ENCODE measurements at regions not wholly inside any gene's neighbourhood (a gene's known extent, or its start where the extent isn't known, plus 50 kb on each side); places are given as distances from the start of the nearest gene placed in this dataset.
A peak's percentile ranks its signal among the peaks of the same experiment; 100 is the strongest.

- H3K36me3 ChIP-seq (ENCODE audit: control insufficient read depth, insufficient read depth, low read length), result no peaks in the 10 kb centered on the region
- H2BK5ac ChIP-seq (ENCODE audit: low read length), result no peak overlapping the region
- no peak overlapping the region for H3K23ac ChIP-seq (ENCODE audit: low read length)
- no peak overlapping the region for H3K4me3 ChIP-seq (ENCODE audit: low read length)
- no peak overlapping the region for H3K56ac ChIP-seq (ENCODE audit: low read length)
- H3K9ac ChIP-seq (ENCODE audit: low read length), result no peak overlapping the region
- no peak for DNase-seq
- no peak overlapping the region for H2AK5ac ChIP-seq (ENCODE audit: low read length)
- no peak overlapping the region for H3K4me2 ChIP-seq (ENCODE audit: low read length)
- H3K79me2 ChIP-seq (ENCODE audit: control insufficient read depth, insufficient read depth, low read length), result no peaks in the 10 kb centered on the region
- H3K4ac ChIP-seq (ENCODE audit: low read depth, low read length), result no peak overlapping the region
- no peaks in the 10 kb centered on the region for H3K79me1 ChIP-seq (ENCODE audit: low read length)
- H3K18ac ChIP-seq (ENCODE audit: low read length), result no peak overlapping the region
- no peak overlapping the region for H2BK15ac ChIP-seq (replicated peaks; ENCODE audit: low read depth)
- H2BK120ac ChIP-seq (ENCODE audit: low read depth, low read length), result no peak overlapping the region
- H3K27ac ChIP-seq (ENCODE audit: low read depth, low read length), result no peak overlapping the region
- H3K4me1 ChIP-seq (ENCODE audit: control insufficient read depth, low read depth, low read length), result no peaks in the 10 kb centered on the region
- no CpG with 5 or more reads among the region's 3 CpGs for WGBS (ENCODE audit: extremely low coverage, insufficient coverage, low lambda C conversion rate)
- no peak overlapping the region for H4K5ac ChIP-seq (ENCODE audit: low read length)
- H4K8ac ChIP-seq (ENCODE audit: low read depth, low read length), result no peak overlapping the region
- H3K27me3 ChIP-seq (ENCODE audit: insufficient read depth, low read length, poor library complexity), result no peaks in the 10 kb centered on the region
Measured at GRCh38 chr15:87567406-87568030, 689.0 kb downstream of the NTRK3 start.

DNA sequence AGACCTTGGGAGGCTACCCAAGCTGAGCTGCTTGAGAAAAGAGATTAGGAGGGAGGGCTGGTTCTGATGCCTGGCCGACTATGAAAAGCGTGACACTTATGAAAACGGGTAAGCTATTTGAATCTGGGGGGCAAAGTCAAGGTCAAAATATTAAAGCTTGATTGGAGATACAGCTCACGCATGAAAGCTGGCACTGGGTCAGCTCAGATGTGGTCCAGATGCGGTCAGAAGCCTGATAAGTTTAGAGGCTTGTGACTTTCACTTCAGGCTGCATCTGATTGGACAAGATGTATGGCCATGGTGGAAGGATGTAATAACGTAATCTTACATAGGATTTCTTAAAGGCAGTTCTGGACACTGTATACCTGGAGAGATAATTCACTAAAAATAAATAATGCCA lies 690.3 kb downstream of the NTRK3 start:
- Histone ChIP-seq H4K5ac (ENCODE audit: low read length) (no peak overlapping the region), H2AK5ac (ENCODE audit: low read length) (no peak overlapping the region), H3K56ac (ENCODE audit: low read length) (no peak overlapping the region), H3K4me2 (ENCODE audit: low read length) (no peak overlapping the region), H3K4me1 (ENCODE audit: control insufficient read depth, low read depth, low read length) (no peaks in the 10 kb centered on the region), H4K8ac (ENCODE audit: low read depth, low read length) (no peak overlapping the region), H3K27ac (ENCODE audit: low read depth, low read length) (no peak overlapping the region), H3K27me3 (ENCODE audit: insufficient read depth, low read length, poor library complexity) (no peaks in the 10 kb centered on the region), H2BK120ac (ENCODE audit: low read depth, low read length) (no peak overlapping the region), H3K79me2 (ENCODE audit: control insufficient read depth, insufficient read depth, low read length) (no peaks in the 10 kb centered on the region), H3K9ac (ENCODE audit: low read length) (no peak overlapping the region), H3K4ac (ENCODE audit: low read depth, low read length) (no peak overlapping the region), H3K23ac (ENCODE audit: low read length) (no peak overlapping the region), H3K4me3 (ENCODE audit: low read length) (no peak overlapping the region), H2BK15ac (replicated peaks; ENCODE audit: low read depth) (no peak overlapping the region), H2BK5ac (ENCODE audit: low read length) (no peak overlapping the region), H3K79me1 (ENCODE audit: low read length) (no peaks in the 10 kb centered on the region), H3K18ac (ENCODE audit: low read length) (no peak overlapping the region), H3K36me3 (ENCODE audit: control insufficient read depth, insufficient read depth, low read length) (no peaks in the 10 kb centered on the region)
- WGBS (ENCODE audit: extremely low coverage, insufficient coverage, low lambda C conversion rate), result no CpG with 5 or more reads among the region's 6 CpGs
- no peak for DNase-seq

DNA sequence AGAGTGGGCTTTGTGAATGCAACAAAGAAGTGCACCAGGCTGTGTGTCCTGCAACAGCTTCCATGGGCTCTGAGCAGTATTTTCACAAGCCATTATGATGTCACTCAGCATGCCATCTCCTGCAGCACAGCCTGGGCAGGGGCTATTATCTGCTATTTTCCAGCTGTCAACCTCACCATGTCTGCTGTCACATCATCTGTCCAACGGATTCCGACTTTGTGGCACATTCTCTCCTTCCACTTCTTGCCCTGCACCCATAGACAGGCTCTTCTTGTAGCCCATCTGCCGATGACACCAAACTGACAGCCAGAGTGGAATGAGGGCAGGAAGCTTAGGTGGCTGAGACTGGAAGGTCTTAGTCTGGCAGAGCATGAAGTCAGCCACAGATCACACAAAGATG lies 691.9 kb downstream of the NTRK3 start:
- Histone ChIP-seq H2BK5ac (ENCODE audit: low read length) (no peak overlapping the region), H3K4ac (ENCODE audit: low read depth, low read length) (no peak overlapping the region), H3K4me2 (ENCODE audit: low read length) (no peak overlapping the region), H3K9ac (ENCODE audit: low read length) (no peak overlapping the region), H3K4me1 (ENCODE audit: control insufficient read depth, low read depth, low read length) (no peaks in the 10 kb centered on the region), H2BK120ac (ENCODE audit: low read depth, low read length) (no peak overlapping the region), H3K79me2 (ENCODE audit: control insufficient read depth, insufficient read depth, low read length) (no peaks in the 10 kb centered on the region), H3K56ac (ENCODE audit: low read length) (no peak overlapping the region), H3K36me3 (ENCODE audit: control insufficient read depth, insufficient read depth, low read length) (no peaks in the 10 kb centered on the region), H3K23ac (ENCODE audit: low read length) (no peak overlapping the region), H3K27me3 (ENCODE audit: insufficient read depth, low read length, poor library complexity) (no peaks in the 10 kb centered on the region), H2AK5ac (ENCODE audit: low read length) (no peak overlapping the region), H3K27ac (ENCODE audit: low read depth, low read length) (no peak overlapping the region), H3K4me3 (ENCODE audit: low read length) (no peak overlapping the region), H3K18ac (ENCODE audit: low read length) (no peak overlapping the region), H4K8ac (ENCODE audit: low read depth, low read length) (no peak overlapping the region), H4K5ac (ENCODE audit: low read length) (no peak overlapping the region), H3K79me1 (ENCODE audit: low read length) (no peaks in the 10 kb centered on the region), H2BK15ac (replicated peaks; ENCODE audit: low read depth) (no peak overlapping the region)
- no peak for DNase-seq
- no CpG with 5 or more reads among the region's 3 CpGs for WGBS (ENCODE audit: extremely low coverage, insufficient coverage, low lambda C conversion rate)

- Histone ChIP-seq H2BK5ac (ENCODE audit: low read length) (no peak overlapping the region), H3K4ac (ENCODE audit: low read depth, low read length) (no peak overlapping the region), H3K9ac (ENCODE audit: low read length) (no peak overlapping the region), H3K27ac (ENCODE audit: low read depth, low read length) (no peak overlapping the region), H3K4me1 (ENCODE audit: control insufficient read depth, low read depth, low read length) (no peaks in the 10 kb centered on the region), H3K4me3 (ENCODE audit: low read length) (no peak overlapping the region), H3K18ac (ENCODE audit: low read length) (no peak overlapping the region), H4K5ac (ENCODE audit: low read length) (no peak overlapping the region), H3K79me2 (ENCODE audit: control insufficient read depth, insufficient read depth, low read length) (no peaks in the 10 kb centered on the region), H2BK120ac (ENCODE audit: low read depth, low read length) (no peak overlapping the region), H4K8ac (ENCODE audit: low read depth, low read length) (no peak overlapping the region), H3K79me1 (ENCODE audit: low read length) (no peaks in the 10 kb centered on the region), H3K23ac (ENCODE audit: low read length) (no peak overlapping the region), H3K27me3 (ENCODE audit: insufficient read depth, low read length, poor library complexity) (no peaks in the 10 kb centered on the region), H3K36me3 (ENCODE audit: control insufficient read depth, insufficient read depth, low read length) (no peaks in the 10 kb centered on the region), H2BK15ac (replicated peaks; ENCODE audit: low read depth) (no peak overlapping the region), H3K56ac (ENCODE audit: low read length) (no peak overlapping the region), H2AK5ac (ENCODE audit: low read length) (no peak overlapping the region), H3K4me2 (ENCODE audit: low read length) (no peak overlapping the region)
- WGBS (ENCODE audit: extremely low coverage, insufficient coverage, low lambda C conversion rate), result no CpG with 5 or more reads among the region's 2 CpGs
- DNase-seq, result peak; percentile 4
Measured at GRCh38 chr15:87563869-87564268, 692.7 kb downstream of the NTRK3 start.

- Histone ChIP-seq H2AK5ac (ENCODE audit: low read length) (no peak overlapping the region), H3K4me2 (ENCODE audit: low read length) (no peak overlapping the region), H3K4me1 (ENCODE audit: control insufficient read depth, low read depth, low read length) (no peaks in the 10 kb centered on the region), H2BK120ac (ENCODE audit: low read depth, low read length) (no peak overlapping the region), H3K36me3 (ENCODE audit: control insufficient read depth, insufficient read depth, low read length) (no peaks in the 10 kb centered on the region), H3K56ac (ENCODE audit: low read length) (no peak overlapping the region), H3K27ac (ENCODE audit: low read depth, low read length) (no peak overlapping the region), H4K5ac (ENCODE audit: low read length) (no peak overlapping the region), H3K18ac (ENCODE audit: low read length) (no peak overlapping the region), H3K9ac (ENCODE audit: low read length) (no peak overlapping the region), H3K4me3 (ENCODE audit: low read length) (no peak overlapping the region), H2BK5ac (ENCODE audit: low read length) (no peak overlapping the region), H3K4ac (ENCODE audit: low read depth, low read length) (no peak overlapping the region), H4K8ac (ENCODE audit: low read depth, low read length) (no peak overlapping the region), H3K27me3 (ENCODE audit: insufficient read depth, low read length, poor library complexity) (no peaks in the 10 kb centered on the region), H3K23ac (ENCODE audit: low read length) (no peak overlapping the region), H3K79me1 (ENCODE audit: low read length) (no peaks in the 10 kb centered on the region), H2BK15ac (replicated peaks; ENCODE audit: low read depth) (no peak overlapping the region), H3K79me2 (ENCODE audit: control insufficient read depth, insufficient read depth, low read length) (no peaks in the 10 kb centered on the region)
- no CpG with 5 or more reads among the region's 4 CpGs for WGBS (ENCODE audit: extremely low coverage, insufficient coverage, low lambda C conversion rate)
- peak; percentile 13 for DNase-seq
Measured at GRCh38 chr15:87562203-87562602, 694.3 kb downstream of the NTRK3 start.

- H4K8ac ChIP-seq (ENCODE audit: low read depth, low read length), result no peak overlapping the region
- no peaks in the 10 kb centered on the region for H3K79me1 ChIP-seq (ENCODE audit: low read length)
- no peak overlapping the region for H3K4me2 ChIP-seq (ENCODE audit: low read length)
- no peak overlapping the region for H3K23ac ChIP-seq (ENCODE audit: low read length)
- no peak overlapping the region for H2AK5ac ChIP-seq (ENCODE audit: low read length)
- no CpG with 5 or more reads among the region's 2 CpGs for WGBS (ENCODE audit: extremely low coverage, insufficient coverage, low lambda C conversion rate)
- H3K4me1 ChIP-seq (ENCODE audit: control insufficient read depth, low read depth, low read length), result no peaks in the 10 kb centered on the region
- H4K5ac ChIP-seq (ENCODE audit: low read length), result no peak overlapping the region
- no peak overlapping the region for H3K18ac ChIP-seq (ENCODE audit: low read length)
- no peaks in the 10 kb centered on the region for H3K36me3 ChIP-seq (ENCODE audit: control insufficient read depth, insufficient read depth, low read length)
- H3K9ac ChIP-seq (ENCODE audit: low read length), result no peak overlapping the region
- no peak overlapping the region for H2BK5ac ChIP-seq (ENCODE audit: low read length)
- H3K27me3 ChIP-seq (ENCODE audit: insufficient read depth, low read length, poor library complexity), result no peaks in the 10 kb centered on the region
- no peak overlapping the region for H3K27ac ChIP-seq (ENCODE audit: low read depth, low read length)
- no peak overlapping the region for H3K4ac ChIP-seq (ENCODE audit: low read depth, low read length)
- no peaks in the 10 kb centered on the region for H3K79me2 ChIP-seq (ENCODE audit: control insufficient read depth, insufficient read depth, low read length)
- DNase-seq, result no peak
- H3K56ac ChIP-seq (ENCODE audit: low read length), result no peak overlapping the region
- H3K4me3 ChIP-seq (ENCODE audit: low read length), result no peak overlapping the region
- H2BK15ac ChIP-seq (replicated peaks; ENCODE audit: low read depth), result no peak overlapping the region
- H2BK120ac ChIP-seq (ENCODE audit: low read depth, low read length), result no peak overlapping the region
Measured at GRCh38 chr15:87561641-87562040, 694.9 kb downstream of the NTRK3 start.

Data from mesendoderm (in vitro differentiated cells).